Body of pancreas (tissue), 4 donors: ENCODE measurements at regions not wholly inside any gene's neighbourhood (a gene's known extent, or its start where the extent isn't known, plus 50 kb on each side); places are given as distances from the start of the nearest gene placed in this dataset.

Source experiments
- ATAC-seq: fragments of 150-250 bp; one replicate; pipeline ENCODE4 v1.9.1; 2016
- DNase-seq, 4 donors: peaks; one replicate each; pipeline ENCODE4 v3.0.0-alpha.2; 2019
- H3K27ac ChIP-seq, 4 donors: fragments of 200-600 bp; sonication (generic); 1 replicate in 3 of 4; 2 replicates in 1 of 4; pipeline versions ENCODE4 v1.5.1 to v1.6.1; 2016 to 2019; ENCODE audit warnings: mild to moderate bottlenecking in 1 of 4, mixed read lengths in 1 of 4, moderate library complexity in 1 of 4
- H3K27me3 ChIP-seq, 2 donors: fragments of 200-600 bp; sonication (generic); one replicate each; pipeline ENCODE4 v1.6.0; 2016; ENCODE audit warnings: mild to moderate bottlenecking in 1 of 2
- H3K36me3 ChIP-seq, 2 donors: fragments of 200-600 bp; sonication (generic); replicated peaks in 1 of 2; 2 replicates each; pipeline ENCODE4 v1.5.1; 2016; ENCODE audit warnings: low read depth in 2 of 2; ENCODE audit not compliant: insufficient read depth in 1 of 2
- H3K4me1 ChIP-seq: fragments of 200-600 bp; sonication (generic); one replicate; pipeline ENCODE4 v1.6.0; 2016
- H3K4me3 ChIP-seq, 2 donors: fragments of 200-600 bp; sonication (generic); 1 replicate in 1 of 2; 2 replicates in 1 of 2; pipeline ENCODE4 v1.5.1; 2016 to 2019
- H3K9me3 ChIP-seq, 3 donors: fragments of 200-600 bp; sonication (generic); 1 replicate in 2 of 3; 2 replicates in 1 of 3; pipeline ENCODE4 v1.5.1; 2016
- CTCF ChIP-seq, 7 experiments: fragments of 450-650 bp in 4 of 7; fragments of 200-600 bp in 3 of 7; sonication (generic) in 3 of 7; IDR thresholded peaks; one replicate each; pipeline ENCODE4 v1.5.1; 2016 to 2019; ENCODE audit warnings: antibody characterized with exemption in 7 of 7
- POLR2A ChIP-seq, 3 donors: fragments of 450-650 bp; IDR thresholded peaks; one replicate each; pipeline ENCODE4 v1.6.1; 2016; ENCODE audit warnings: antibody characterized with exemption in 3 of 3, mild to moderate bottlenecking in 2 of 3
- WGBS, 2 donors: methylation state at CpG; one replicate each; pipeline ENCODE4 v1.1.5; 2017; 5-methylcytosine and 5-hydroxymethylcytosine counted together
- intact Hi-C: fragments of 100-400 bp; cut with DNase I; formaldehyde crosslinking; loops from one replicate; pipeline ENCODE4 v1.15.1; 2023

GRCh38 chr9:13367784-13368183 lies 88.3 kb upstream of the MPDZ start:
- H3K9me3 ChIP-seq: no peaks in the 10 kb centered on the region
- intact Hi-C loops: no loop called here
- no peaks in the 10 kb centered on the region for H3K4me1 ChIP-seq
- no peak overlapping the region for H3K27ac ChIP-seq
- ATAC-seq (no peak), DNase-seq (no peak)
- H3K36me3 ChIP-seq: no peaks in the 10 kb centered on the region
- no peak overlapping the region for H3K4me3 ChIP-seq
- no peaks in the 10 kb centered on the region for H3K27me3 ChIP-seq
- TF ChIP-seq CTCF (IDR thresholded peaks at IDR 0.05): no peak
- TF ChIP-seq POLR2A (IDR thresholded peaks at IDR 0.05): no peak
- WGBS, 2 donors: 36 to 50% methylated on average over 4 of the region's 4 CpGs

DNA sequence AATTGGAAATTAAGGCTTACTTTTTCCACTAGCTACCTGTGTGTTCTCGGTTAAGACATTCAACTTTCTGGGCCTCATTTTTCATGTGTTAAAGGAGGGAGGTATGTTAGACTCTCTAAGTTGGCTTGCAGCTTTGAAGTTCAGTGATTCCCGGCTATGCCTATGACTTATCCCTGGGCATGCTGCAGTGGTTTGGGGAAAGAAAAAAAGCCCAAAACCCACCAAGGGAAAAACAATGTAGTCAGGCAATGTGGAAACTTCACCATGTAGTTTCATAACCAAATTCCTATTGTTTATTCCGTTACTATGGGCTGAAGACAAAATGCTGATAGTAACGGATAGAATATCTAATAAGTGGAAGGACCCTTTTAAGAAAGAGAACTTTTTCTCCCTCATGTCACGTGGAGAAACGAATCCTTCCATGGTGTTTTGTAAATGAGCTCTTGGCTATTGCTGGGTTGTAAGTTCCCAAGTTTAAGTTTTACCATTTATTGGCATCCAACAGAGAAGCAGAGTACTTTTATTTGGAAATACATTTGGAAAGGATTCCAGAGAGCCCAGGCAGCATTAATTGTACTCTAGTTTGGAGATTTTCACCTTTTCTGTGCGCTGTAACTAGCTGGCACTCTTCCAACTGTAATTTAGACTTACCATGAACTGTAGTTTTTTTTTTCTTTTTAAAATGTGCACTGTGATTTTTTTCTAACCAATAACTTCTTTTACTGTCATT lies 84.9 kb upstream of the MPDZ start:
- Histone ChIP-seq H3K27me3 (no peaks in the 10 kb centered on the region), H3K36me3 (no peaks in the 10 kb centered on the region), H3K4me3 (no peak overlapping the region), H3K4me1 (no peaks in the 10 kb centered on the region), H3K9me3 (no peaks in the 10 kb centered on the region), H3K27ac (no peak overlapping the region)
- intact Hi-C loops: no loop called here
- DNase-seq (no peak), ATAC-seq (no peak)
- 61 to 70% methylated on average over 7 of the region's 7 CpGs for WGBS, 2 donors
- TF ChIP-seq CTCF (IDR thresholded peaks at IDR 0.05) (no peak), POLR2A (IDR thresholded peaks at IDR 0.05) (no peak)

- H3K9me3 ChIP-seq: no peaks in the 10 kb centered on the region
- intact Hi-C loops: no loop called here
- no peaks in the 10 kb centered on the region for H3K4me1 ChIP-seq
- ATAC-seq (no peak), DNase-seq (no peak)
- TF ChIP-seq POLR2A (IDR thresholded peaks at IDR 0.05): no peak
- TF ChIP-seq CTCF (IDR thresholded peaks at IDR 0.05): no peak
- no peaks in the 10 kb centered on the region for H3K36me3 ChIP-seq
- no peak overlapping the region for H3K4me3 ChIP-seq
- no peak overlapping the region for H3K27ac ChIP-seq
- no peaks in the 10 kb centered on the region for H3K27me3 ChIP-seq
These were observed 81.6 kb upstream of the MPDZ start for GRCh38 chr9:13361076-13361475.

- TF ChIP-seq POLR2A (IDR thresholded peaks at IDR 0.05) (no peak), CTCF (IDR thresholded peaks at IDR 0.05) (no peak)
- Histone ChIP-seq H3K27ac (no peak overlapping the region), H3K36me3 (no peaks in the 10 kb centered on the region), H3K4me3 (no peak overlapping the region), H3K27me3 (no peaks in the 10 kb centered on the region), H3K9me3 (no peaks in the 10 kb centered on the region), H3K4me1 (no peaks in the 10 kb centered on the region)
- no peak for ATAC-seq
- intact Hi-C loops: no loop called here
- no peak for DNase-seq
These were observed 80.7 kb upstream of the MPDZ start for GRCh38 chr9:13360188-13360587.

DNA sequence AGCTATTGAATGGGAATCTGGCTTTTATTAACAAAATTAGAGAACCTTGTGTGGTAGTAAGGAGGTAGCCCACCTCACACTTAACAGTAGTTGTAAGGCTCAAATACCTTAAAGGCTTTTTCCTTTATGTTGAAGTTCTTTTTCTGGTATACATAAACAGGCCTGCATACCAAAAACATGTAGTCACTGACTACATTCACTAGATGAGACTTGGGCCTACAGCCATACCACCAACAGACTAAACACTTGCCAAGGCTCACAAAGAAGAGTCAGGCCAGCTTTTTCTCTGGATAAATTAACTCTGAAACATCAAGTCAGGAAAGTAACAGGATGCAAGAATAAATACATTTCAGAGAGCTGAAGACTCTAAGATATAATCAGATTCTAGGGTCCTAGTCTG lies 78.6 kb upstream of the MPDZ start:
- no peak for TF ChIP-seq CTCF (IDR thresholded peaks at IDR 0.05)
- no peak for TF ChIP-seq POLR2A (IDR thresholded peaks at IDR 0.05)
- no peaks in the 10 kb centered on the region for H3K4me1 ChIP-seq
- H3K36me3 ChIP-seq: no peaks in the 10 kb centered on the region
- no peak overlapping the region for H3K27ac ChIP-seq
- DNase-seq (no peak), ATAC-seq (no peak)
- intact Hi-C loops: no loop called here
- H3K9me3 ChIP-seq: no peaks in the 10 kb centered on the region
- H3K27me3 ChIP-seq: no peaks in the 10 kb centered on the region
- no peak overlapping the region for H3K4me3 ChIP-seq
